Heart right ventricle (tissue), 16 donors: ENCODE measurements at regions not wholly inside any gene's neighbourhood (a gene's known extent, or its start where the extent isn't known, plus 50 kb on each side); places are given as distances from the start of the nearest gene placed in this dataset.

Experiments
- ATAC-seq, 8 donors: fragments of 200-7000 bp; cut with Tn5 transposase; one replicate each; pipeline ENCODE4 v1.9.1; 2020; ENCODE audit warnings: mild to moderate bottlenecking in 8 of 8, moderate library complexity in 8 of 8, moderate number of reproducible peaks in 1 of 8
- DNase-seq, 2 donors: peaks; one replicate each; pipeline ENCODE4 v3.0.0-alpha.2; 2020
- H3K27ac ChIP-seq, 10 donors: fragments of 200-600 bp; sonication (generic) in 2 of 10; one replicate each; pipeline versions ENCODE4 v1.5.0 to v1.8.0; 2020 to 2022; ENCODE audit warnings: mild to moderate bottlenecking in 3 of 10
- H3K27me3 ChIP-seq, 7 donors: fragments of 200-600 bp; one replicate each; pipeline ENCODE4 v1.8.0; 2021 to 2022; ENCODE audit warnings: mild to moderate bottlenecking in 2 of 7
- H3K36me3 ChIP-seq, 9 donors: fragments of 200-600 bp; sonication (generic) in 1 of 9; one replicate each; pipeline versions ENCODE4 v1.5.0 to v1.8.0; 2020 to 2022; ENCODE audit warnings: mild to moderate bottlenecking in 2 of 9
- H3K4me1 ChIP-seq, 9 donors: fragments of 200-600 bp; sonication (generic) in 1 of 9; one replicate each; pipeline versions ENCODE4 v1.5.0 to v1.8.0; 2020 to 2022; ENCODE audit warnings: mild to moderate bottlenecking in 4 of 9
- H3K4me3 ChIP-seq, 10 donors: fragments of 200-600 bp; sonication (generic) in 2 of 10; one replicate each; pipeline versions ENCODE4 v1.5.0 to v1.8.0; 2020 to 2022; ENCODE audit warnings: mild to moderate bottlenecking in 7 of 10, moderate library complexity in 2 of 10
- H3K9me3 ChIP-seq, 11 donors: fragments of 200-600 bp in 10 of 11; sonication (generic) in 2 of 11; one replicate each; pipeline versions ENCODE4 v1.5.0 to v1.8.0; 2013 to 2022; ENCODE audit warnings: mild to moderate bottlenecking in 2 of 11, control low read depth in 1 of 11, moderate library complexity in 1 of 11
- WGBS, 2 donors: extraction: QIAGEN DNeasy Blood & Tissue Kit; methylation state at CpG; one replicate each; pipeline ENCODE4 v1.1.7; 2013; ENCODE audit warnings: inconsistent platforms in 1 of 2; 5-methylcytosine and 5-hydroxymethylcytosine counted together
- intact Hi-C, 10 donors: fragments of 100-400 bp; cut with DNase I; formaldehyde crosslinking; loops; one replicate each; pipeline versions ENCODE4 v1.11.1 to v1.14.2; 2022
- TF ChIP-seq, protein P1 (sequence below), 9 donors: fragments of 200-600 bp; sonication (generic) in 2 of 9; IDR thresholded peaks; one replicate each; pipeline versions ENCODE4 v1.5.0 to v1.8.0; 2021 to 2022; ENCODE audit warnings: antibody characterized with exemption in 9 of 9, mild to moderate bottlenecking in 5 of 9, moderate library complexity in 1 of 9
- donor health status: Arrhythmogenic right ventricular cardiomyopathy.
- donor health status: ischemic (EF 13 %, LVEDD 7.1; RV severe dilation, severe dysfunction).
- donor health status: healthy with polysubstance abuse.
- donor health status: DM: no; HTN: yes; CAD: no.
- donor health status: DM: no; HTN: no; CAD: no.
- donor health status: ischemic (EF 25% LVEDD 6.9; RV normal size, moderate dysfunction).
- donor health status: ischemic (EF 25% LVEDD 5.7; RV mildly dilated, moderate dysfunction).
- donor health status: healthy.
- donor health status: DM: yes; HTN: yes; CAD: no.
- donor health status: Ischemic cardiomyopathy.
- donor health status: ischemic (EF 35%, LVEDD 5.7; RV mildly dilated, moderate dysfunction).
- donor health status: nonischemic (EF 11% LVEDD 7.7; RV severe dilation, severe dysfunction).
- donor health status: DM: yes; HTN: yes; CAD: no.
- donor health status: PGD.
- donor health status: ischemic (EF 29% LVEDD 5.4; RV normal size, mild dysfunction).
- donor health status: nonischemic (EF 23%, LVEDD 6.1; RV moderate dilation, normal function).

DNA sequence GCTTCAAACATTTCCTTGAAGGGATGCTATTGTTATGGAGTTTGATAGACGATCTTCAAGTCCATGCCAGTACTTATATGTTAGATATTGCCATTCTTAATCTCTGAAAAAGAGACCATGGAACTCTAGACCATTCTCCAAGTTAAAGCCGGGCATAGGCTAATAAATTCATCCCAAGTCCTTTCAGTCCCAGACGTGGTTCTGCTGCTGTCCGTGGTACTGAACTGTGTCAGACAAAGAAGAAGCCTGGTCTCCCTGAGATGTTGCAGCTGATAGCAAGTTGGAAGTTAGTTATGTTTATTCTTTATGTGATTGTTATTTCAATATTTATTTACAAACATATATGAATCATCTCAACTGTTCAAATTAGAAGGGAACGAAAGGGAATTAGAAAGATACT lies 158.7 kb downstream of the NMUR2 start:
- no peaks in the 10 kb centered on the region for H3K4me1 ChIP-seq
- intact Hi-C loops: no loop called here

DNA sequence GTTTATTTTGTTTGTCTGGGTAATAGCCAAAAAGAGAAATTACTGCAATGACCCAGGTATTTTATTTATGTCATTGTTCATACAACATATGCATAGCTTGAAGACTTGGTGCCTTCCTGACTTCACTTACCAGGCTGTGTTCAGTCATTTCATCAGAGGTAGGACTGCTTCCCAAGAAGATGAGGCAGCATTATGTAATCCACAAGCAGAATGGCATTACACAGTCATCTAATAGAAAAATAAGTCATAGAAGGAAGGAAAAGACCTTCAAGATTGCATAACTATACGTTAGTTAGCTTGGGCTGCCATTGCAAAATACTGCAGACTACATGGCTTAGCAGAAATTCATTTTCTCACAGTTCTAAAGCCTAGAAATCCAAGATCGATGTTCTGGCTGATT lies 167.5 kb downstream of the NMUR2 start:
- DNase-seq (no peak), ATAC-seq (no peak)
- intact Hi-C loops: no loop called here
- no peak overlapping the region for H3K27ac ChIP-seq
- TF ChIP-seq, protein P1, sequence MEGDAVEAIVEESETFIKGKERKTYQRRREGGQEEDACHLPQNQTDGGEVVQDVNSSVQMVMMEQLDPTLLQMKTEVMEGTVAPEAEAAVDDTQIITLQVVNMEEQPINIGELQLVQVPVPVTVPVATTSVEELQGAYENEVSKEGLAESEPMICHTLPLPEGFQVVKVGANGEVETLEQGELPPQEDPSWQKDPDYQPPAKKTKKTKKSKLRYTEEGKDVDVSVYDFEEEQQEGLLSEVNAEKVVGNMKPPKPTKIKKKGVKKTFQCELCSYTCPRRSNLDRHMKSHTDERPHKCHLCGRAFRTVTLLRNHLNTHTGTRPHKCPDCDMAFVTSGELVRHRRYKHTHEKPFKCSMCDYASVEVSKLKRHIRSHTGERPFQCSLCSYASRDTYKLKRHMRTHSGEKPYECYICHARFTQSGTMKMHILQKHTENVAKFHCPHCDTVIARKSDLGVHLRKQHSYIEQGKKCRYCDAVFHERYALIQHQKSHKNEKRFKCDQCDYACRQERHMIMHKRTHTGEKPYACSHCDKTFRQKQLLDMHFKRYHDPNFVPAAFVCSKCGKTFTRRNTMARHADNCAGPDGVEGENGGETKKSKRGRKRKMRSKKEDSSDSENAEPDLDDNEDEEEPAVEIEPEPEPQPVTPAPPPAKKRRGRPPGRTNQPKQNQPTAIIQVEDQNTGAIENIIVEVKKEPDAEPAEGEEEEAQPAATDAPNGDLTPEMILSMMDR (IDR thresholded peaks at IDR 0.05): no peak
- H3K4me3 ChIP-seq: no peak overlapping the region
- 56 to 63% methylated on average over 2 of the region's 2 CpGs for WGBS, 2 donors
- no peaks in the 10 kb centered on the region for H3K9me3 ChIP-seq
- H3K36me3 ChIP-seq: no peaks in the 10 kb centered on the region
- no peaks in the 10 kb centered on the region for H3K4me1 ChIP-seq
- no peaks in the 10 kb centered on the region for H3K27me3 ChIP-seq

More for the DNA sequence above, 158.7 kb downstream of the NMUR2 start:
- Histone ChIP-seq H3K4me3 (no peak overlapping the region), H3K9me3 (no peaks in the 10 kb centered on the region), H3K27ac (no peak overlapping the region), H3K27me3 (no peaks in the 10 kb centered on the region), H3K36me3 (no peaks in the 10 kb centered on the region)
- peak; percentile 14 to 28 for DNase-seq
- ATAC-seq: peak in 1 of 8 donors; percentile 49
- 22 to 32% methylated on average over 5 of the region's 5 CpGs for WGBS, 2 donors
- TF ChIP-seq, protein P1 (IDR thresholded peaks at IDR 0.05): no peak

DNA sequence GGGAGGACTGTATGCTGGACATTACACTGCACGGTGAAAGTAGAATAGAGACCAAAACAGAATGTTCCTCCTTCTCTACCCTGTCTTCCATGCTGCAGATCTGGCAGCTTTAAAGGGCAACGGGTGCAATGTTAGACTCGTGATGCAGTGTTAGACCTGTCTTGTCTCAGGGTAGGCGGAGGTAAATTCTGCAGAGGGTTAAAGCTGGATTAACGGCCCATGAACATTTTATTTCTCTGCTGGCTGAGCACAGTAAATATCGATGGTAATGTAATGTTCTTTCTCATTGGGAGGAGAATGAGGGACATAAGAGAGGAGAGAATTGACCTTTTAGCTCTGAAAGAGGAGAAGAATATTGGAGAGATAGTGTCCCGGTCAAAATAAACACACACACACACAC lies 178.9 kb downstream of the NMUR2 start:
- WGBS, 2 donors: 74 to 84% methylated on average over 7 of the region's 7 CpGs
- intact Hi-C loops: no loop called here
- ATAC-seq (peak in 1 of 8 donors; percentile 42), DNase-seq (no peak)
- Histone ChIP-seq H3K27ac (no peak overlapping the region), H3K4me3 (no peak overlapping the region), H3K4me1 (peaks cover 0 to 24% (median 8%) of the 10 kb centered on the region in 9 donors), H3K27me3 (no peaks in the 10 kb centered on the region), H3K9me3 (no peaks in the 10 kb centered on the region), H3K36me3 (no peaks in the 10 kb centered on the region)
- TF ChIP-seq, protein P1 (IDR thresholded peaks at IDR 0.05): no peak

DNA sequence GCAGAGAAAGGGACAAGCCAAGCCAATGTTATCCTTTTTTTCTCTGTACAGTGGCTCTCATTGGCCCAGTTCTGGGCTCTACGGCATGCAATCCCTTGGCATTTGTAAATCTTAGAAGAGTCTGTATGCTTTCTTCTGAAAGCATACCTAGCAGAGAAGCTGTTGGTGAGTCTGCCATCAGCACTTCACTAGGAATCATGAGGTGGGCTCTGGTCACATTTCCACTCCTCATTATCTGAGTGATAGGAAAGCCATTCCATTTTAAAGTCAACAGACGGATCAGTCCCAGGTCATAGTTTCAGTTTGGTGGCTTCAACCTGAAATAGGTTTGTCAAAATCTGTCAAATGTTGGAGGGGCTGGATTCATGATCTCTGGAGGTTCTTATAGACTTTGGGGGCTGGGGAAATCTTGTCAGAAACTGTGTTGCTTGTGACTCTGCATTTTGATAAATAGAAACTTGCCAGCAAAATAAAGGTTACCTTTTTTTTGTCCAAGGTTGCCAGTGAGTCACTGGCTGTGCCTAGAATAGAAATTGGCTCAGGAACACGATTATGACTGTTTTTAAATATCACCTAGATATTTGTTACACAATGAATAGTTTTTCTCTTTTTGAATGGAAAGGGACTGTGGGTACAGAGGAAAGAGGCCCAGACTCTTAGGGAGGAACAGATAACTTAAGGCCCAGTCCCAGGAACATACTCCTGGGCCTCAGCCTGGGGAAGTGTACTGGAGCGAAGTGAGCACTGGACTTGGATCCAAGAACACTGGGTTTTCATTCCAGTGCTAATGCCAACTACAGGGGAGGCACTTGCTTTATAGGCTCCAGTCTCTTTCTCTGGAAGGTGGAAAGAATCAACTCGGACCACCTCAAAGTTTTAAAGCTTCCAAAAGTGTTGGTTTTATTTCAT lies 183.1 kb downstream of the NMUR2 start:
- DNase-seq (no peak), ATAC-seq (peak in 7 of 8 donors; percentile 38 to 96 (median 82))
- Histone ChIP-seq H3K27ac (peak overlapping the region; percentile 42 to 78 (median 68)), H3K4me3 (no peak overlapping the region), H3K9me3 (no peaks in the 10 kb centered on the region), H3K4me1 (peaks cover 0 to 24% (median 8%) of the 10 kb centered on the region in 9 donors), H3K36me3 (no peaks in the 10 kb centered on the region), H3K27me3 (no peaks in the 10 kb centered on the region)
- 36 to 45% methylated on average over 5 of the region's 5 CpGs for WGBS, 2 donors
- TF ChIP-seq, protein P1 (IDR thresholded peaks at IDR 0.05): no peak
- intact Hi-C loops: loop anchor here in 2 of 10 donors (5.0 kb wide), 2 partner anchors 40 to 45 kb away; no protein-coding TSS in a partner anchor
